Astrocyte of the spinal cord (primary cell): ENCODE measurements at regions not wholly inside any gene's neighbourhood (a gene's known extent, or its start where the extent isn't known, plus 50 kb on each side); places are given as distances from the start of the nearest gene placed in this dataset.

ENCODE experiments used
- DNase-seq: peaks from one replicate; pipeline ENCODE4 v3.0.0; 2011; ENCODE audit warnings: low read depth, low spot score
- H3K4me3 ChIP-seq: 2 replicates; pipeline ENCODE4 v1.5.1; 2011; ENCODE audit warnings: low read depth, mild to moderate bottlenecking, low read length, moderate library complexity
- in situ Hi-C: cut with HindIII; loops from 2 replicates; pipeline ENCODE4 v1.10.0; 2017; ENCODE audit warnings: low sequenced_read_pairs
- TF ChIP-seq, protein P1 (sequence below): IDR thresholded peaks from 2 replicates; pipeline ENCODE4 v1.5.1; 2012; ENCODE audit warnings: low read depth, mild to moderate bottlenecking, low read length, inconsistent platforms

DNA sequence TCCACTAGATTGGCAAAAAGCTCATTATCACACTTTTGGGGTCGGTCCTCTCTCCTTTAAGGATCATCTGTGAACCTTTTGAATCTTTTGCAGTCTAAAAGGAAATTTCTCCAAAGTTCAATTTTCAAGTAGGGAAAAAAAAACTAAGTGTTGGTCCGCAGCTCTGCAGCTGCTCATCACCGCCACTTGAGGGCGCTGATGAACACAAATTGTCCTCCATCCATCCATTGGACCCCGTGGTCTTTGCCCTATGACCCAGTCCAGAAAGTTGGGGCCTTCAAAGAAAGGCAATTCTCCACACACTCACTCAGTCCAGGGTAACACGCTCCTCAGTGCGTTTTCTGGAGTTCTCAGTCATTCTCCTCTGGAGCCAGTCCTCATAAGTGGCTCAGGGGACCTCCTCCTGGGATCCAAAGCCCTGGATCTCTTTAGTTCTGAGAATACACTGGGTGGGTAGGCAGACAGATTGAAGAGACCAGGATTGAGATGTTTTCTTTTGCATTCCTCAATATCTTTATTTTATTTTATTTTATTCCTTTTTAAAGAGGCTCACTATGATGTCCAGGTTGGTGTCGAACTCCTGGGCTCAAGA lies 63.6 kb upstream of the SLC28A3 start:
- TF ChIP-seq, protein P1, sequence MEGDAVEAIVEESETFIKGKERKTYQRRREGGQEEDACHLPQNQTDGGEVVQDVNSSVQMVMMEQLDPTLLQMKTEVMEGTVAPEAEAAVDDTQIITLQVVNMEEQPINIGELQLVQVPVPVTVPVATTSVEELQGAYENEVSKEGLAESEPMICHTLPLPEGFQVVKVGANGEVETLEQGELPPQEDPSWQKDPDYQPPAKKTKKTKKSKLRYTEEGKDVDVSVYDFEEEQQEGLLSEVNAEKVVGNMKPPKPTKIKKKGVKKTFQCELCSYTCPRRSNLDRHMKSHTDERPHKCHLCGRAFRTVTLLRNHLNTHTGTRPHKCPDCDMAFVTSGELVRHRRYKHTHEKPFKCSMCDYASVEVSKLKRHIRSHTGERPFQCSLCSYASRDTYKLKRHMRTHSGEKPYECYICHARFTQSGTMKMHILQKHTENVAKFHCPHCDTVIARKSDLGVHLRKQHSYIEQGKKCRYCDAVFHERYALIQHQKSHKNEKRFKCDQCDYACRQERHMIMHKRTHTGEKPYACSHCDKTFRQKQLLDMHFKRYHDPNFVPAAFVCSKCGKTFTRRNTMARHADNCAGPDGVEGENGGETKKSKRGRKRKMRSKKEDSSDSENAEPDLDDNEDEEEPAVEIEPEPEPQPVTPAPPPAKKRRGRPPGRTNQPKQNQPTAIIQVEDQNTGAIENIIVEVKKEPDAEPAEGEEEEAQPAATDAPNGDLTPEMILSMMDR, result peak; percentile 59
- no peak for DNase-seq
- in situ Hi-C loops, result no loop called here
- H3K4me3 ChIP-seq, result no peak overlapping the region

DNA sequence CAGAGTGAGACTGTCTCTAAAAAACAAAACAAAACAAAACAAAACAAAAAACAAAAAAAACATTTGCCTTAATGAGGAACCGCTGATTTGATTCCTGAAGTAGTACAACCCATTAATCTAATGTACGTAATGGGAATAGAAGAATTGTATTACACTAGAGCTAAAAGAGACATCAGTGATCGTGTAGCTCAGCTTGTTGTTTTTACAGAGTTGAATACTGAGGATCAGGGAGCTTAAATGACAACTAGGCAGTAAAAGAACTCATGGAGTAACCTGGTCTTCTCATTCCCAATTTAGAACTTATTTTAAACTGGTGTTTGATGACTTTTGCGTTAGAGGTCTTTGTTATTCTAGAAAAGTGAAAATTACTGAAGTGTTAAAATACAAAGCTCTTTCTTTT lies 65.1 kb upstream of the SLC28A3 start:
- TF ChIP-seq, protein P1, result no peak
- DNase-seq, result no peak
- H3K4me3 ChIP-seq, result no peak overlapping the region
- in situ Hi-C loops, result no loop called here

DNA sequence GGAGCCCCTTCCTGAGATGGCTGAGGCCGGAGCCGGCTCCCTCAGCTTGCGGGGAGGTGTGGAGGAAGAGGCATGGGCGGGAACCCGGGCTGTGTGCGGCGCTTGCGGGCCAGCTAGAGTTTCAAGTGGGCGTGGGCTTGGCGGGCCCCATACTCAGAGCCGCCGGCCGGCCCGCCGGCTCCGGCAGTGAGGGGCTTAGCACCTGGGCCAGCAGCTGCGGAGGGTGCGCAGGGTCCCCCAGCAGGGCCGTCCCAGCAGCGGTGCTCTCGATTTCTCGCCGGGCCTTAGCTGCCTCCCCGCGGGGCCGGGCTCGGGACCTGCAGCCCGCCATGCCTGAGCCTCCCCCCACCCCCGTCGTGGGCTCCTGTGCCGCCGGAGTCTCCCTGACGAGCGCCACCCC lies 67.9 kb upstream of the SLC28A3 start:
- H3K4me3 ChIP-seq, result no peak overlapping the region
- in situ Hi-C loops, result no loop called here
- TF ChIP-seq, protein P1, result no peak
- DNase-seq, result no peak

DNA sequence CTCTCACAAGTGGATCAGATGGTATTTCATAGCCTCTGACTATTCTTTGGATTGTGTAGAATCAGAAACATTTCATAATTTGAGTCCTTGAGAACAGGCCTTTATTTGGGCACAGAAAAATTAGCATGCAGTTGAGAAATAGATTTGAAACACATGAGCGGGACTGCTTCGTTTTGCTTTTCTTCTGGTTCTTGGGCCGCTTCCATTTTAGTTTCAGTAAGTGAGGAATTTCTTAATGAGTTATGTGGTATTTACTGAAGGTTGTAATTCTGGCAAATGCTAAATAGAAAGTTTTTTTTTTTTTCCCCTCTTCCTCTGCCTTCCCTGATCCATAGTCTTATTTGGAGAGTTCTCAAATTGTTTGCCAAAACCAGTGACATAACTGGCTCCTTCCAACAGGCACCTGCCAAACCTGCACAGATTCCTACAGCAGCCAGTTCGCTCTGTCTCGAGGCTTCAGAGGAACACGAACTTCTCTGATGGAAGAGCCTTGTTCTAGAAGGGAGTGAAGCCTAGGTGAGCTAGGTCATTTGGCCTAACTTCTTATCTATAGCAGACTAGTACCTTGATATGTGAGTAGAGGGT lies 71.2 kb upstream of the SLC28A3 start:
- in situ Hi-C loops, result no loop called here
- TF ChIP-seq, protein P1, result no peak
- no peak for DNase-seq
- H3K4me3 ChIP-seq, result no peak overlapping the region

DNA sequence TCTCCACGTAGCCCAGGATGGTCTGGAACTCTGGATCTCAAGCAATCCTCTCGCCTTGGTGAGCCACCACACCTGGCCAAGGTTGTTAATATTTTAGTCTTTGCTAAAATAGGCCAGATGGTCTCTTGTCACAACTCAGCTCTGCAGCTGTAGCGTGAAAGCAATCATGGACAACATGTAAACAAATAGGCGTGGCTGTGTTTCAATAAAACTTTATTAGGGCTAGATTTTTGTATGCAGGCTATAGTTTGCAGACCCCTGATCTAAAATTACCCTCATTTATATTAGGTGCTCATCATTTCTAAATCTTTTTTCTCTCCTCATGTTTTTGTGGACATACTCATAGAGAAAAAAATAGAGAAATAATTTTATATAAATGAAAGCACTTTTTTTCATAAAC lies 72.1 kb upstream of the SLC28A3 start:
- H3K4me3 ChIP-seq, result no peak overlapping the region
- TF ChIP-seq, protein P1, result no peak
- DNase-seq, result no peak
- in situ Hi-C loops, result no loop called here

DNA sequence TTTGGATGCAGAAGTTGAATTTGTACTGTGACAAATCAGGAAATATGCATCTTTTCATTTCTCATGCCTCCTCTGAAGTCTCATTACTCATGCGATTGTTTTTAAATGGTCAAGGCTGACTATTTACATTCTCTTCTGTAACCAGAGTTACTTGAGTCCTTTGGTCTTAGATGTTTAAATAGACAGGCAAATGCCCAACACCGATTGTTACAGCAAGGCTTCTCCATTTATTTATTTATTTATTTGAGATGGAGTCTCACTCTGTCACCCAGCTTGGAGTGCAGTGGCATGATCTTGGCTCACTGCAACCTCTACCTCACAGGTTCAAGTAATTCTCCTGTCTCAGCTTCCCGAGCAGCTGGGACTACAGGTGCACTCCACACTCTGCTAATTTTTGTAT lies 72.7 kb upstream of the SLC28A3 start:
- in situ Hi-C loops, result no loop called here
- TF ChIP-seq, protein P1, result no peak
- DNase-seq, result no peak
- H3K4me3 ChIP-seq, result no peak overlapping the region
